SK-N-SH treated with all-trans-retinoic acid at 6 μM for 48 hours (cell line): ENCODE measurements at regions not wholly inside any gene's neighbourhood (a gene's known extent, or its start where the extent isn't known, plus 50 kb on each side); places are given as distances from the start of the nearest gene placed in this dataset.

Experiments
- ATAC-seq: fragments of 200-7000 bp; cut with Tn5 transposase; 3 replicates; pipeline ENCODE4 v1.9.1; 2020; ENCODE audit warnings: mild to moderate bottlenecking, moderate library complexity
- ARNTL ChIP-seq: fragments of 450-650 bp; formaldehyde crosslinking; IDR thresholded peaks from 2 replicates; pipeline ENCODE4 v1.5.0; 2020; ENCODE audit warnings: low read depth, mild to moderate bottlenecking, moderate library complexity, borderline replicate concordance
- BACH2 ChIP-seq: fragments of 250-450 bp; sonication (Bioruptor Pico); IDR thresholded peaks from 2 replicates; pipeline ENCODE4 v1.9.0; 2021; ENCODE audit warnings: mild to moderate bottlenecking, borderline replicate concordance
- CSDC2 ChIP-seq: fragments of 250-450 bp; sonication (Bioruptor Pico); IDR thresholded peaks from 2 replicates; pipeline ENCODE4 v1.5.0; 2020; ENCODE audit warnings: mild to moderate bottlenecking, moderate library complexity
- ESRRG ChIP-seq: fragments of 250-450 bp; sonication (Bioruptor Pico); IDR thresholded peaks from 2 replicates; pipeline ENCODE4 v1.6.1; 2021; ENCODE audit warnings: mild to moderate bottlenecking
- GLIS3 ChIP-seq: fragments of 250-450 bp; sonication (Bioruptor Pico); IDR thresholded peaks from 2 replicates; pipeline ENCODE4 v1.5.0; 2020; ENCODE audit warnings: mild to moderate bottlenecking, moderate library complexity
- ISL1 ChIP-seq: fragments of 250-450 bp; sonication (Bioruptor Pico); IDR thresholded peaks from 2 replicates; pipeline ENCODE4 v2.1.2; 2022; ENCODE audit warnings: mild to moderate bottlenecking, moderate library complexity
- PPARA ChIP-seq: fragments of 250-450 bp; sonication (Bioruptor Pico); IDR thresholded peaks from 2 replicates; pipeline ENCODE4 v1.5.0; 2020; ENCODE audit warnings: mild to moderate bottlenecking, borderline replicate concordance
- RARB ChIP-seq: fragments of 250-450 bp; sonication (Bioruptor Pico); IDR thresholded peaks from 2 replicates; pipeline ENCODE4 v1.8.0; 2021; ENCODE audit warnings: mild to moderate bottlenecking, moderate library complexity
- SNAI2 ChIP-seq: fragments of 250-450 bp; sonication (Bioruptor Pico); IDR thresholded peaks from 2 replicates; pipeline ENCODE4 v1.5.0; 2020; ENCODE audit warnings: mild to moderate bottlenecking, moderate library complexity
- TOX ChIP-seq: fragments of 250-450 bp; sonication (Bioruptor Pico); IDR thresholded peaks from 2 replicates; pipeline ENCODE4 v1.8.0; 2021; ENCODE audit warnings: mild to moderate bottlenecking, moderate library complexity, borderline replicate concordance
- ZC3H10 ChIP-seq: fragments of 250-450 bp; sonication (Bioruptor Pico); IDR thresholded peaks from 2 replicates; pipeline ENCODE4 v1.5.1; 2021; ENCODE audit warnings: mild to moderate bottlenecking, moderate library complexity
- ZFP3 ChIP-seq: fragments of 250-450 bp; sonication (Bioruptor Pico); IDR thresholded peaks from 2 replicates; pipeline ENCODE4 v1.5.0; 2020; ENCODE audit warnings: mild to moderate bottlenecking, moderate library complexity
- ZFP30 ChIP-seq: fragments of 450-650 bp; formaldehyde crosslinking; IDR thresholded peaks from 2 replicates; pipeline ENCODE4 v1.5.0; 2022; ENCODE audit warnings: mild to moderate bottlenecking, moderate library complexity
- ZNF565 ChIP-seq: fragments of 450-650 bp; formaldehyde crosslinking; conservative IDR thresholded peaks from 2 replicates; pipeline ENCODE4 v1.5.0; 2020; ENCODE audit warnings: low read depth, mild to moderate bottlenecking, moderate library complexity
- ZNF70 ChIP-seq: fragments of 450-650 bp; formaldehyde crosslinking; IDR thresholded peaks from 2 replicates; pipeline ENCODE4 v1.5.0; 2020; ENCODE audit warnings: mild to moderate bottlenecking, moderate library complexity
- ZNF8 ChIP-seq: fragments of 450-650 bp; formaldehyde crosslinking; IDR thresholded peaks from 2 replicates; pipeline ENCODE4 v1.5.0; 2020; ENCODE audit warnings: mild to moderate bottlenecking, moderate library complexity
- TF ChIP-seq, protein P1 (sequence below): fragments of 250-450 bp; sonication (Bioruptor Pico); IDR thresholded peaks from 2 replicates; pipeline ENCODE4 v1.5.1; 2020; ENCODE audit warnings: low read depth, mild to moderate bottlenecking, moderate library complexity
- TF ChIP-seq, protein P2 (sequence below): fragments of 250-450 bp; sonication (Bioruptor Pico); IDR thresholded peaks from 2 replicates; pipeline ENCODE4 v1.8.0; 2021; ENCODE audit warnings: low read depth, mild to moderate bottlenecking, moderate library complexity, borderline replicate concordance
- TF ChIP-seq, protein P3 (sequence below): fragments of 250-450 bp; sonication (Bioruptor Pico); IDR thresholded peaks from 2 replicates; pipeline ENCODE4 v1.5.0; 2020; ENCODE audit warnings: mild to moderate bottlenecking, moderate library complexity
- TF ChIP-seq, protein P4 (sequence below): fragments of 250-450 bp; sonication (Bioruptor Pico); IDR thresholded peaks from 2 replicates; pipeline ENCODE4 v1.5.1; 2021; ENCODE audit warnings: mild to moderate bottlenecking, moderate library complexity
- TF ChIP-seq, protein P5 (sequence below): fragments of 250-450 bp; sonication (Bioruptor Pico); IDR thresholded peaks from 2 replicates; pipeline ENCODE4 v1.8.0; 2020; ENCODE audit warnings: mild to moderate bottlenecking, moderate library complexity, borderline replicate concordance

DNA sequence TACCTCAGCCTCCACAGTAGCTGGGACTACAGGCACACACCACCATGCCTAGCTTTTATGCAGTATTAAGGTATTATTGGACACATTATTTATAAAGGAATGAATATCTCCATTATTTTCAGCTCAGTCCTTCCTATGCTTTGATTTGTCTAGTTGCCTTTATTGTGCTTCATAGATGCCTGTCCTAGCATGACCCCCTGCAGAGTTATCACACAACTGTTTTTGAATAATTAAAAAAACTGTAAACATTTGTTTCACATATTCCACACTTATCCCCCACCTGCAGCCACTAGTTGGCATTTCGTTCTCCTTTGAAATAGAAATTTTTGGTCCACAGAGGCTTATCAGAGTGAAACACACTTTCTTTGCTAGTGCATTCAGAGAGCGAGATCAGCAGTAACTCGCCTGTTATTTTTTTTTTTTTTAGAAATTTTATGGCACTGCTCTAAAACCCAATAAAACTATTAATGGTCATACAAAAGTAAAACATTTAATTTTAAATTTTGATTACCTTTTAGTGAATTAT lies 151.8 kb upstream of the RASA1 start:
- TF ChIP-seq ARNTL (no peak), PPARA (no peak), TOX (no peak), ZNF565 (CRISPR knock-in tag) (no peak), RARB (no peak), ZNF70 (no peak), GLIS3 (CRISPR knock-in tag) (no peak), ZFP30 (CRISPR knock-in tag) (no peak), BACH2 (CRISPR knock-in tag) (no peak), ZC3H10 (no peak), CSDC2 (no peak), ZNF8 (CRISPR knock-in tag) (no peak), SNAI2 (CRISPR knock-in tag) (no peak)
- TF ChIP-seq, protein P1, sequence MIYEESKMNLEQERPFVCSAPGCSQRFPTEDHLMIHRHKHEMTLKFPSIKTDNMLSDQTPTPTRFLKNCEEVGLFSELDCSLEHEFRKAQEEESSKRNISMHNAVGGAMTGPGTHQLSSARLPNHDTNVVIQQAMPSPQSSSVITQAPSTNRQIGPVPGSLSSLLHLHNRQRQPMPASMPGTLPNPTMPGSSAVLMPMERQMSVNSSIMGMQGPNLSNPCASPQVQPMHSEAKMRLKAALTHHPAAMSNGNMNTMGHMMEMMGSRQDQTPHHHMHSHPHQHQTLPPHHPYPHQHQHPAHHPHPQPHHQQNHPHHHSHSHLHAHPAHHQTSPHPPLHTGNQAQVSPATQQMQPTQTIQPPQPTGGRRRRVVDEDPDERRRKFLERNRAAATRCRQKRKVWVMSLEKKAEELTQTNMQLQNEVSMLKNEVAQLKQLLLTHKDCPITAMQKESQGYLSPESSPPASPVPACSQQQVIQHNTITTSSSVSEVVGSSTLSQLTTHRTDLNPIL (CRISPR knock-in tag): no peak
- TF ChIP-seq, protein P2, sequence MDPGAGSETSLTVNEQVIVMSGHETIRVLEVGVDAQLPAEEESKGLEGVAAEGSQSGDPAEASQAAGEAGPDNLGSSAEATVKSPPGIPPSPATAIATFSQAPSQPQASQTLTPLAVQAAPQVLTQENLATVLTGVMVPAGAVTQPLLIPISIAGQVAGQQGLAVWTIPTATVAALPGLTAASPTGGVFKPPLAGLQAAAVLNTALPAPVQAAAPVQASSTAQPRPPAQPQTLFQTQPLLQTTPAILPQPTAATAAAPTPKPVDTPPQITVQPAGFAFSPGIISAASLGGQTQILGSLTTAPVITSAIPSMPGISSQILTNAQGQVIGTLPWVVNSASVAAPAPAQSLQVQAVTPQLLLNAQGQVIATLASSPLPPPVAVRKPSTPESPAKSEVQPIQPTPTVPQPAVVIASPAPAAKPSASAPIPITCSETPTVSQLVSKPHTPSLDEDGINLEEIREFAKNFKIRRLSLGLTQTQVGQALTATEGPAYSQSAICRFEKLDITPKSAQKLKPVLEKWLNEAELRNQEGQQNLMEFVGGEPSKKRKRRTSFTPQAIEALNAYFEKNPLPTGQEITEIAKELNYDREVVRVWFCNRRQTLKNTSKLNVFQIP (CRISPR knock-in tag): no peak
- TF ChIP-seq, protein P3, sequence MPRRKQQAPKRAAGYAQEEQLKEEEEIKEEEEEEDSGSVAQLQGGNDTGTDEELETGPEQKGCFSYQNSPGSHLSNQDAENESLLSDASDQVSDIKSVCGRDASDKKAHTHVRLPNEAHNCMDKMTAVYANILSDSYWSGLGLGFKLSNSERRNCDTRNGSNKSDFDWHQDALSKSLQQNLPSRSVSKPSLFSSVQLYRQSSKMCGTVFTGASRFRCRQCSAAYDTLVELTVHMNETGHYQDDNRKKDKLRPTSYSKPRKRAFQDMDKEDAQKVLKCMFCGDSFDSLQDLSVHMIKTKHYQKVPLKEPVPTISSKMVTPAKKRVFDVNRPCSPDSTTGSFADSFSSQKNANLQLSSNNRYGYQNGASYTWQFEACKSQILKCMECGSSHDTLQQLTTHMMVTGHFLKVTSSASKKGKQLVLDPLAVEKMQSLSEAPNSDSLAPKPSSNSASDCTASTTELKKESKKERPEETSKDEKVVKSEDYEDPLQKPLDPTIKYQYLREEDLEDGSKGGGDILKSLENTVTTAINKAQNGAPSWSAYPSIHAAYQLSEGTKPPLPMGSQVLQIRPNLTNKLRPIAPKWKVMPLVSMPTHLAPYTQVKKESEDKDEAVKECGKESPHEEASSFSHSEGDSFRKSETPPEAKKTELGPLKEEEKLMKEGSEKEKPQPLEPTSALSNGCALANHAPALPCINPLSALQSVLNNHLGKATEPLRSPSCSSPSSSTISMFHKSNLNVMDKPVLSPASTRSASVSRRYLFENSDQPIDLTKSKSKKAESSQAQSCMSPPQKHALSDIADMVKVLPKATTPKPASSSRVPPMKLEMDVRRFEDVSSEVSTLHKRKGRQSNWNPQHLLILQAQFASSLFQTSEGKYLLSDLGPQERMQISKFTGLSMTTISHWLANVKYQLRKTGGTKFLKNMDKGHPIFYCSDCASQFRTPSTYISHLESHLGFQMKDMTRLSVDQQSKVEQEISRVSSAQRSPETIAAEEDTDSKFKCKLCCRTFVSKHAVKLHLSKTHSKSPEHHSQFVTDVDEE (CRISPR knock-in tag): no peak
- TF ChIP-seq, protein P4, sequence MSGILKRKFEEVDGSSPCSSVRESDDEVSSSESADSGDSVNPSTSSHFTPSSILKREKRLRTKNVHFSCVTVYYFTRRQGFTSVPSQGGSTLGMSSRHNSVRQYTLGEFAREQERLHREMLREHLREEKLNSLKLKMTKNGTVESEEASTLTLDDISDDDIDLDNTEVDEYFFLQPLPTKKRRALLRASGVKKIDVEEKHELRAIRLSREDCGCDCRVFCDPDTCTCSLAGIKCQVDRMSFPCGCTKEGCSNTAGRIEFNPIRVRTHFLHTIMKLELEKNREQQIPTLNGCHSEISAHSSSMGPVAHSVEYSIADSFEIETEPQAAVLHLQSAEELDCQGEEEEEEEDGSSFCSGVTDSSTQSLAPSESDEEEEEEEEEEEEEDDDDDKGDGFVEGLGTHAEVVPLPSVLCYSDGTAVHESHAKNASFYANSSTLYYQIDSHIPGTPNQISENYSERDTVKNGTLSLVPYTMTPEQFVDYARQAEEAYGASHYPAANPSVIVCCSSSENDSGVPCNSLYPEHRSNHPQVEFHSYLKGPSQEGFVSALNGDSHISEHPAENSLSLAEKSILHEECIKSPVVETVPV (CRISPR knock-in tag): no peak
- ATAC-seq: no peak

DNA sequence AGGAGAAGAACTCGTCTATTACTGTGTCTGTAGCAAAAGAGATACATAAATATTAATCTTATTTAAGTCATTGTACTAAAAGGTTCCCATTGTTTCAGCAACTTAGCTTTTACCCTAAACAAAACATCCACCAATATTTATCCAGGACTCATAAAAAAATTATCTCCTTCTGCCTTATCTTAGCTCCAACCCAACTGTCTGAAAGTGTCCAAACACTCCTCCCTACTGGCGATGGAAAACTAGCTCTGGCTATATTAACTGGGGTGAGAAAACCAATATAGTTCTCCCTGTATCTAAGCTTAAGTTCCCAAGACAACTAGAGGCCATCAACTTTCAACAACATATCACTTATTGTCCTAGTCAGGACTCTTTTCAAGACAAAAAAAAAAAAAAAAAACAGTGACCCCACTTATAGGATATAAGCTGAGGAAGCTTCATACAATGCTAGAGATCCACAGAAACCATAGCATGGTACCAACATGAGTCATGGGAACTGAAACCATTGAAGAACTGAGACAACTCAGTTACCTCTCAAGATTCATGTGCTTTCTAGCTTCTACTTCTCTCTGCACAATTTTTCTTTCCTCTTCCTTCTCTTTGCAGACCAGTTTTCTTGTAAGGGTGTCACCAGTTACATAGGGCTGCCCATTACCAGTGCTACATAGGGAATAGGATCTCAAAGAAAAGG lies 150.7 kb upstream of the RASA1 start:
- no peak for ATAC-seq
- no peak for TF ChIP-seq ZFP3 (CRISPR knock-in tag)
- no peak for TF ChIP-seq BACH2 (CRISPR knock-in tag)
- no peak for TF ChIP-seq ZNF70
- TF ChIP-seq PPARA: no peak
- TF ChIP-seq ZFP30 (CRISPR knock-in tag): no peak
- no peak for TF ChIP-seq CSDC2
- TF ChIP-seq, protein P2 (CRISPR knock-in tag): no peak
- no peak for TF ChIP-seq GLIS3 (CRISPR knock-in tag)
- TF ChIP-seq, protein P4 (CRISPR knock-in tag): no peak
- no peak for TF ChIP-seq ESRRG
- TF ChIP-seq ZNF565 (CRISPR knock-in tag): no peak
- TF ChIP-seq, protein P1 (CRISPR knock-in tag): no peak
- no peak for TF ChIP-seq ISL1
- TF ChIP-seq, protein P5, sequence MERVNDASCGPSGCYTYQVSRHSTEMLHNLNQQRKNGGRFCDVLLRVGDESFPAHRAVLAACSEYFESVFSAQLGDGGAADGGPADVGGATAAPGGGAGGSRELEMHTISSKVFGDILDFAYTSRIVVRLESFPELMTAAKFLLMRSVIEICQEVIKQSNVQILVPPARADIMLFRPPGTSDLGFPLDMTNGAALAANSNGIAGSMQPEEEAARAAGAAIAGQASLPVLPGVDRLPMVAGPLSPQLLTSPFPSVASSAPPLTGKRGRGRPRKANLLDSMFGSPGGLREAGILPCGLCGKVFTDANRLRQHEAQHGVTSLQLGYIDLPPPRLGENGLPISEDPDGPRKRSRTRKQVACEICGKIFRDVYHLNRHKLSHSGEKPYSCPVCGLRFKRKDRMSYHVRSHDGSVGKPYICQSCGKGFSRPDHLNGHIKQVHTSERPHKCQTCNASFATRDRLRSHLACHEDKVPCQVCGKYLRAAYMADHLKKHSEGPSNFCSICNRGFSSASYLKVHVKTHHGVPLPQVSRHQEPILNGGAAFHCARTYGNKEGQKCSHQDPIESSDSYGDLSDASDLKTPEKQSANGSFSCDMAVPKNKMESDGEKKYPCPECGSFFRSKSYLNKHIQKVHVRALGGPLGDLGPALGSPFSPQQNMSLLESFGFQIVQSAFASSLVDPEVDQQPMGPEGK: no peak
- TF ChIP-seq, protein P3 (CRISPR knock-in tag): no peak
- TF ChIP-seq ARNTL: no peak
- no peak for TF ChIP-seq ZC3H10
